Left renal pelvis (tissue), 4 donors: ENCODE measurements at regions not wholly inside any gene's neighbourhood (a gene's known extent, or its start where the extent isn't known, plus 50 kb on each side); places are given as distances from the start of the nearest gene placed in this dataset.
"Not testable (repeated sequence)": the region's sequence is repeated elsewhere in the genome, so short reads cannot be mapped to it uniquely, and the experiment has no call there.

Experiments
- DNase-seq, 4 donors: peaks; one replicate each; pipeline ENCODE4 v3.0.0-alpha.2; 2013; ENCODE audit warnings: low read depth in 4 of 4, low spot score in 3 of 4

DNA sequence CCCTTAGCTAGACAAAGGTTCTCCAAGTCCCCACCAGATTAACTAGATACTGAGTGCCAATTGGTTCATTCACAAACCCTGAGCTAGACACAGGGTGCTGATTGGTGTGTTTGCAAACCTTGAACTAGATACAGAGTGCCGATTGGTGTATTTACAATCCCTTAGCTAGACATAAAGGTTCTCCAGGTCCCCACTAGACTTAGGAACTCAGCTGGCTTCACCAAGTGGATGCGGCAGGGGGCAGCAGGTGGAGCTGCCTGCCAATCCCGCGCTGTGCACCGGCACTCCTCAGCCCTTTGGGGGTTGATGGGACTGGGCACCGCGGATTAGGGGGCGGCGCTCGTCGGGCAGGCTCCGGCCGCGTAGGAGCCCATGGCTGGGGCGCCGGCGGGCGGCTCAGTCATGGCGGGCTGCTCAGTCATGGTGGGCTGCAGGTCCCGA lies 157.6 kb downstream of the KLRB1 start:
- not testable (repeated sequence) for DNase-seq

GRCh38 chr12:9449657-9450126 lies 158.0 kb downstream of the KLRB1 start:
- DNase-seq, result not testable (repeated sequence)

GRCh38 chr12:9449181-9449580 lies 158.5 kb downstream of the KLRB1 start:
- no peak for DNase-seq

GRCh38 chr12:9448648-9449047 lies 159.1 kb downstream of the KLRB1 start:
- not testable (repeated sequence) for DNase-seq

DNA sequence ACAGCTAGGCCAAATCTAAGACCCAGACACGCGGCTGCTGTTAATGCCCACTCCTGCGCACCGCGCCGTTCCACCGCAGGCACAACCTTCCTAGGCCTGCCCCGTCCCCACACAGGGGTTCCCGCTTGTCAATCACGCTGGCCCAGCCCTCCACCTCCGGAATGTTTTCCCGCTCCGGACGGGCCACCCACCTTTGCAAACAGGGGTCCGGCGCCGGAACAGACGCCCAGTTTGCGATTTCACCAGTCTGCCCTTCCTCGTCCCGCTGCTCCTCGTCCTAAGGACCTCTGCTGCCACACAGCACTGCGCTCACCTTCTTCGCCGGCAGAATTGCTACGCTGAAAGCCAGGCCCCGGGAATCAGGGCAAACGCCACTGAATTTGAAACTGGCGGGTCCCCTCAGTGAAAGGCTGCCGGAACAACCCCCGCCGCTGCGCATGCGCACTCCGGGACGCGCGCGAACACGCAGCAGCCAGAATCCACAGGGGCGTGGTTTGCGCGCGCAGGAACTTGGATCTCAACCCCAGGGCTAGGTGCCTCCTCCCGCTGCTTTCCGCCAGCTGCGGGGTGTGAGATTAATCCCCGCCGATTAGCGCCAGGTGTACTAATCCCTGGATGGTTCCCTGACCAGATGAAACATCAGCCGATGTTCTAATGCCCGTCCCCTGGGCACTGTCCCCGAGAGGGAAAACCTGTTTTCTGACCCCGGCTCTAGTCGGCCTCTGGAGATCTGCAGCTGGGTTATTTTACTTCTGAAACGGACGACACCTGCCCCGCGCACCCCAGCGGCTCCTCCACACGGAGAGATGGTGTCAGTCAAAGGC lies 159.7 kb downstream of the KLRB1 start:
- peak; percentile 52 to 70 (median 62) for DNase-seq

GRCh38 chr12:9446883-9447761 lies 160.6 kb downstream of the KLRB1 start:
- DNase-seq, result not testable (repeated sequence)

- DNase-seq, result not testable (repeated sequence)
Observed at GRCh38 chr12:9440428-9440827, 167.3 kb downstream of the KLRB1 start.

GRCh38 chr12:9435682-9436081 lies 172.0 kb downstream of the KLRB1 start:
- DNase-seq, result not testable (repeated sequence)

- not testable (repeated sequence) for DNase-seq
Observed at GRCh38 chr12:9430385-9430784, 177.3 kb downstream of the KLRB1 start.

- DNase-seq, result not testable (repeated sequence)
Observed at GRCh38 chr12:9428856-9429255, 178.9 kb downstream of the KLRB1 start.

- not testable (repeated sequence) for DNase-seq
Observed at GRCh38 chr12:9425429-9425828, 182.3 kb downstream of the KLRB1 start.

GRCh38 chr12:9424175-9424740 lies 183.5 kb downstream of the KLRB1 start:
- not testable (repeated sequence) for DNase-seq

- DNase-seq, result not testable (repeated sequence)
Observed at GRCh38 chr12:9422689-9423088, 185.0 kb downstream of the KLRB1 start.

- not testable (repeated sequence) for DNase-seq
Observed at GRCh38 chr12:9421520-9422086, 186.1 kb downstream of the KLRB1 start.

- not testable (repeated sequence) for DNase-seq
Observed at GRCh38 chr12:9420817-9421519, 186.7 kb downstream of the KLRB1 start.

- DNase-seq, result not testable (repeated sequence)
Observed at GRCh38 chr12:9418669-9419041, 189.1 kb downstream of the KLRB1 start.

GRCh38 chr12:9417947-9418668 lies 189.6 kb downstream of the KLRB1 start:
- not testable (repeated sequence) for DNase-seq

DNA sequence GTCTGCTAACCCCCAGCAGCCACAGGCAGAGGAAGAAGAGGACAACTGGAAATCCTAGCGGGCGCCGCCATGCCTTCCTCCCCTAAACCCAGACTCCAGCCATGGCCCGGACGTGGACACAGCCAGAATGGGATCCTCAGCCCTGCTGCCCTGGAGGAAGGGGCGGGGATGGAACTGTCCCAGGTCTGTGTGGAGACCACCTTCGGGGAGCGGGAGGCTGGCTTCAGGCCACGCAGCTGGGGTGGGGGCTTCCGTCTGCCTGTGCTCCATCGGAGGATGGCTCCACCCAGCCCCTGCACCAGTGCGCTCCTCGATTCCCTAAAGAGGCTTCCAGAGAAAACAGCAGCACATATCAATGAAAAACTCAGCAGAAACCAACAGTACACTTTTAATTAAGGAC lies 190.4 kb downstream of the KLRB1 start:
- DNase-seq, result not testable (repeated sequence)

DNA sequence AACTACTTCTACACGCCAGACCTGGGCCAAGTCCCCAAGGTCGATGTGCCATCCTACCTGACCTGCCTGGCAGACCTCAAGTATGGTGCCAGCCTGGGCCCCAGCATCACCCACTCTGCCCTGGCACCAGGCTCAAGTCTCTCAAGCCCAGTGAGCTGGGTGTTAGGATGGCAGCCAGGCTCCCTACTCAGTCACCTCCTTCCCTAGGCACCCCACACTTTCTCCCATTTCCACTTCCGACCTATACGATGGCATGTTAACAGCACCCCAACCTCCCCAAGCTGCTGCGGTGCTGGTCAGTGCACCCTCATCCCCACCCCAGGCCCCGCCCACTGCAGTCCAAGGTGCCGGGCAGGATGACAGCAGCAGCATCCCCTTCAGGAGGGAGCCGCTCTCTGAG lies 191.4 kb downstream of the KLRB1 start:
- DNase-seq, result not testable (repeated sequence)
